HCT116 (cell line): ENCODE measurements at regions not wholly inside any gene's neighbourhood (a gene's known extent, or its start where the extent isn't known, plus 50 kb on each side); places are given as distances from the start of the nearest gene placed in this dataset.

Experiments
- CBX3 ChIP-seq: IDR thresholded peaks from 2 replicates; pipeline ENCODE4 v1.6.1; 2012; ENCODE audit warnings: low read depth
- CEBPB ChIP-seq: IDR thresholded peaks from 2 replicates; pipeline ENCODE4 v1.6.1; 2012; ENCODE audit warnings: low read depth
- EGR1 ChIP-seq: IDR thresholded peaks from 2 replicates; pipeline ENCODE4 v1.6.1; 2012; ENCODE audit warnings: low read depth
- EZH2 ChIP-seq: fragments of 200-600 bp; sonication (generic); IDR thresholded peaks from 2 replicates; pipeline ENCODE4 v1.6.1; 2017; ENCODE audit warnings: antibody characterized with exemption, mixed run types
- EZH2phosphoT487 ChIP-seq: fragments of 200-600 bp; IDR thresholded peaks from 2 replicates; pipeline ENCODE4 v1.6.1; 2018; ENCODE audit warnings: antibody characterized with exemption, borderline replicate concordance
- FOSL1 ChIP-seq: IDR thresholded peaks from 2 replicates; pipeline ENCODE4 v1.6.1; 2012; ENCODE audit warnings: low read depth
- POLR2A ChIP-seq: IDR thresholded peaks from 2 replicates; pipeline ENCODE4 v1.7.0; 2011; ENCODE audit warnings: borderline replicate concordance; ENCODE audit not compliant: insufficient read depth, insufficient read length; ENCODE audit errors: extremely low read depth
- POLR2AphosphoS5 ChIP-seq: IDR thresholded peaks from 2 replicates; pipeline ENCODE4 v1.6.1; 2011; ENCODE audit warnings: mild to moderate bottlenecking, low read depth, low read length, moderate library complexity
- RAD21 ChIP-seq: IDR thresholded peaks from 2 replicates; pipeline ENCODE4 v1.6.1; 2012; ENCODE audit warnings: low read depth, mild to moderate bottlenecking
- SIN3A ChIP-seq: IDR thresholded peaks from 2 replicates; pipeline ENCODE4 v1.6.1; 2012; ENCODE audit warnings: low read depth
- YY1 ChIP-seq: IDR thresholded peaks from 2 replicates; pipeline ENCODE4 v1.6.1; 2011; ENCODE audit warnings: low read length, low read depth, moderate library complexity, mild to moderate bottlenecking; ENCODE audit not compliant: insufficient replicate concordance; ENCODE audit errors: extremely low read depth
- TF ChIP-seq, protein P1 (sequence below), 3 experiments: fragments of 200-600 bp in 1 of 3; sonication (generic) in 1 of 3; IDR thresholded peaks in 2 of 3; conservative IDR thresholded peaks in 1 of 3; 2 replicates each; pipeline ENCODE4 v1.5.1; 2012 to 2017; ENCODE audit warnings: low read depth in 2 of 3, low read length in 2 of 3, antibody characterized with exemption in 1 of 3, borderline replicate concordance in 1 of 3, control low read depth in 1 of 3, mild to moderate bottlenecking in 1 of 3, mixed read lengths in 1 of 3, mixed run types in 1 of 3, moderate library complexity in 1 of 3; ENCODE audit not compliant: insufficient read depth in 1 of 3
- TF ChIP-seq, protein P2 (sequence below): IDR thresholded peaks from 2 replicates; pipeline ENCODE4 v1.6.1; 2012; ENCODE audit warnings: low read depth
- TF ChIP-seq, protein P3 (sequence below): IDR thresholded peaks from 2 replicates; pipeline ENCODE4 v1.6.1; 2012

DNA sequence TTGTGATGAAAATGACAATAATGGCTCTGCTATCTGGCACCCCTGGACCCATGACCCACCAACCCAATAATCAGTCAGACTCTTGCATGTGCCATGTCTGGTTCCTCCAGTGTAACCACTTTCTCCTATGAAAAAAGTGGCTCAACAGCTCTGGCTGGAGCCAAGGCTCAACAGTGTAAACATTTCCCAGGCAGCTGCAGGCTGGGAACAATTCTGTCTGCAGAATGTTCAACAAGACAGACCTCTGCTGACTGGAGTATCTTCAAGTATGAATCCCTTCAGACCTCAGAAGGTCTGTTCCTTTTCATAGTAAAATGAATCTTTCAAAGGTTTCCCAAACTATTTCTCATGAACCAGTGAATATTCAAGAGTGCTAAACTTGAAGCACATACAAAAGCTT is 410.1 kb upstream of the HTR2A start:
- TF ChIP-seq, protein P1, sequence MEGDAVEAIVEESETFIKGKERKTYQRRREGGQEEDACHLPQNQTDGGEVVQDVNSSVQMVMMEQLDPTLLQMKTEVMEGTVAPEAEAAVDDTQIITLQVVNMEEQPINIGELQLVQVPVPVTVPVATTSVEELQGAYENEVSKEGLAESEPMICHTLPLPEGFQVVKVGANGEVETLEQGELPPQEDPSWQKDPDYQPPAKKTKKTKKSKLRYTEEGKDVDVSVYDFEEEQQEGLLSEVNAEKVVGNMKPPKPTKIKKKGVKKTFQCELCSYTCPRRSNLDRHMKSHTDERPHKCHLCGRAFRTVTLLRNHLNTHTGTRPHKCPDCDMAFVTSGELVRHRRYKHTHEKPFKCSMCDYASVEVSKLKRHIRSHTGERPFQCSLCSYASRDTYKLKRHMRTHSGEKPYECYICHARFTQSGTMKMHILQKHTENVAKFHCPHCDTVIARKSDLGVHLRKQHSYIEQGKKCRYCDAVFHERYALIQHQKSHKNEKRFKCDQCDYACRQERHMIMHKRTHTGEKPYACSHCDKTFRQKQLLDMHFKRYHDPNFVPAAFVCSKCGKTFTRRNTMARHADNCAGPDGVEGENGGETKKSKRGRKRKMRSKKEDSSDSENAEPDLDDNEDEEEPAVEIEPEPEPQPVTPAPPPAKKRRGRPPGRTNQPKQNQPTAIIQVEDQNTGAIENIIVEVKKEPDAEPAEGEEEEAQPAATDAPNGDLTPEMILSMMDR (IDR thresholded peaks at IDR 0.05 in 2 of 3, conservative IDR thresholded peaks at IDR 0.05 in 1 of 3; ENCODE audit: borderline replicate concordance in 1 of 3, insufficient read depth in 1 of 3, low read depth in 2 of 3, low read length in 2 of 3), result no peak
- TF ChIP-seq, protein P2, sequence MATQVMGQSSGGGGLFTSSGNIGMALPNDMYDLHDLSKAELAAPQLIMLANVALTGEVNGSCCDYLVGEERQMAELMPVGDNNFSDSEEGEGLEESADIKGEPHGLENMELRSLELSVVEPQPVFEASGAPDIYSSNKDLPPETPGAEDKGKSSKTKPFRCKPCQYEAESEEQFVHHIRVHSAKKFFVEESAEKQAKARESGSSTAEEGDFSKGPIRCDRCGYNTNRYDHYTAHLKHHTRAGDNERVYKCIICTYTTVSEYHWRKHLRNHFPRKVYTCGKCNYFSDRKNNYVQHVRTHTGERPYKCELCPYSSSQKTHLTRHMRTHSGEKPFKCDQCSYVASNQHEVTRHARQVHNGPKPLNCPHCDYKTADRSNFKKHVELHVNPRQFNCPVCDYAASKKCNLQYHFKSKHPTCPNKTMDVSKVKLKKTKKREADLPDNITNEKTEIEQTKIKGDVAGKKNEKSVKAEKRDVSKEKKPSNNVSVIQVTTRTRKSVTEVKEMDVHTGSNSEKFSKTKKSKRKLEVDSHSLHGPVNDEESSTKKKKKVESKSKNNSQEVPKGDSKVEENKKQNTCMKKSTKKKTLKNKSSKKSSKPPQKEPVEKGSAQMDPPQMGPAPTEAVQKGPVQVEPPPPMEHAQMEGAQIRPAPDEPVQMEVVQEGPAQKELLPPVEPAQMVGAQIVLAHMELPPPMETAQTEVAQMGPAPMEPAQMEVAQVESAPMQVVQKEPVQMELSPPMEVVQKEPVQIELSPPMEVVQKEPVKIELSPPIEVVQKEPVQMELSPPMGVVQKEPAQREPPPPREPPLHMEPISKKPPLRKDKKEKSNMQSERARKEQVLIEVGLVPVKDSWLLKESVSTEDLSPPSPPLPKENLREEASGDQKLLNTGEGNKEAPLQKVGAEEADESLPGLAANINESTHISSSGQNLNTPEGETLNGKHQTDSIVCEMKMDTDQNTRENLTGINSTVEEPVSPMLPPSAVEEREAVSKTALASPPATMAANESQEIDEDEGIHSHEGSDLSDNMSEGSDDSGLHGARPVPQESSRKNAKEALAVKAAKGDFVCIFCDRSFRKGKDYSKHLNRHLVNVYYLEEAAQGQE, result no peak
- TF ChIP-seq POLR2AphosphoS5 (no peak), POLR2A (no peak), EZH2phosphoT487 (no peak), EZH2 (no peak), CBX3 (no peak), RAD21 (no peak), EGR1 (no peak), CEBPB (no peak), YY1 (no peak), FOSL1 (no peak), SIN3A (no peak)
- TF ChIP-seq, protein P3, sequence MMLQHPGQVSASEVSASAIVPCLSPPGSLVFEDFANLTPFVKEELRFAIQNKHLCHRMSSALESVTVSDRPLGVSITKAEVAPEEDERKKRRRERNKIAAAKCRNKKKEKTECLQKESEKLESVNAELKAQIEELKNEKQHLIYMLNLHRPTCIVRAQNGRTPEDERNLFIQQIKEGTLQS, result no peak
